ENCODE measurements at regions not wholly inside any gene's neighbourhood (a gene's known extent, or its start where the extent isn't known, plus 50 kb on each side); places are given as distances from the start of the nearest gene placed in this dataset.

- TF ChIP-seq, protein P1, sequence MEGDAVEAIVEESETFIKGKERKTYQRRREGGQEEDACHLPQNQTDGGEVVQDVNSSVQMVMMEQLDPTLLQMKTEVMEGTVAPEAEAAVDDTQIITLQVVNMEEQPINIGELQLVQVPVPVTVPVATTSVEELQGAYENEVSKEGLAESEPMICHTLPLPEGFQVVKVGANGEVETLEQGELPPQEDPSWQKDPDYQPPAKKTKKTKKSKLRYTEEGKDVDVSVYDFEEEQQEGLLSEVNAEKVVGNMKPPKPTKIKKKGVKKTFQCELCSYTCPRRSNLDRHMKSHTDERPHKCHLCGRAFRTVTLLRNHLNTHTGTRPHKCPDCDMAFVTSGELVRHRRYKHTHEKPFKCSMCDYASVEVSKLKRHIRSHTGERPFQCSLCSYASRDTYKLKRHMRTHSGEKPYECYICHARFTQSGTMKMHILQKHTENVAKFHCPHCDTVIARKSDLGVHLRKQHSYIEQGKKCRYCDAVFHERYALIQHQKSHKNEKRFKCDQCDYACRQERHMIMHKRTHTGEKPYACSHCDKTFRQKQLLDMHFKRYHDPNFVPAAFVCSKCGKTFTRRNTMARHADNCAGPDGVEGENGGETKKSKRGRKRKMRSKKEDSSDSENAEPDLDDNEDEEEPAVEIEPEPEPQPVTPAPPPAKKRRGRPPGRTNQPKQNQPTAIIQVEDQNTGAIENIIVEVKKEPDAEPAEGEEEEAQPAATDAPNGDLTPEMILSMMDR (IDR thresholded peaks at IDR 0.05), result no peak
- ATAC-seq (ENCODE audit: poor library complexity) (no peak), DNase-seq (no peak)
- no peaks in the 10 kb centered on the region for H3K4me1 Mint-ChIP-seq (ENCODE audit: low read depth)
- peaks cover 10% of the 10 kb centered on the region for H3K9me3 Mint-ChIP-seq
- POLR2A ChIA-PET, result no interaction called here
- Histone ChIP-seq H3K27me3 (ENCODE audit: control insufficient read depth in 1 of 2, insufficient read depth in 2 of 2, low read length in 2 of 2) (no peaks in the 10 kb centered on the region), H3K4me1 (ENCODE audit: insufficient read depth, low read length) (no peaks in the 10 kb centered on the region), H3K9me3 (ENCODE audit: control insufficient read depth in 1 of 2, insufficient read depth in 1 of 2, low read length in 2 of 2) (peaks cover 0 to 4% of the 10 kb centered on the region in 2 experiments), H3K4me3 (ENCODE audit: low read length) (no peak overlapping the region), H3K36me3 (ENCODE audit: insufficient read depth, low read length) (no peaks in the 10 kb centered on the region), H3K27ac (ENCODE audit: low read depth in 1 of 2, low read length in 2 of 2) (no peak overlapping the region)
- H3K27me3 Mint-ChIP-seq, result no peaks in the 10 kb centered on the region
- intact Hi-C loops (cut with DNase I, micrococcal nuclease), result no loop called here
- CTCF ChIA-PET, result no interaction called here
- no peaks in the 10 kb centered on the region for H3K36me3 Mint-ChIP-seq (ENCODE audit: low read depth)
- H3K4me3 Mint-ChIP-seq, result no peak overlapping the region
- H3K27ac Mint-ChIP-seq, result no peak overlapping the region
Measured at GRCh38 chr3:103729547-103729946, 1294.7 kb downstream of the ZPLD1 start.

GRCh38 chr3:103730744-103731143 is 1295.9 kb downstream of the ZPLD1 start:
- peaks cover 0 to 4% of the 10 kb centered on the region in 2 experiments for H3K9me3 ChIP-seq (ENCODE audit: control insufficient read depth in 1 of 2, insufficient read depth in 1 of 2, low read length in 2 of 2)
- H3K27me3 ChIP-seq (ENCODE audit: control insufficient read depth in 1 of 2, insufficient read depth in 2 of 2, low read length in 2 of 2), result no peaks in the 10 kb centered on the region
- no peak overlapping the region for H3K4me3 Mint-ChIP-seq
- H3K4me1 ChIP-seq (ENCODE audit: insufficient read depth, low read length), result no peaks in the 10 kb centered on the region
- no peaks in the 10 kb centered on the region for H3K36me3 Mint-ChIP-seq (ENCODE audit: low read depth)
- POLR2A ChIA-PET, result no interaction called here
- TF ChIP-seq, protein P1 (IDR thresholded peaks at IDR 0.05), result no peak
- H3K27ac Mint-ChIP-seq, result no peak overlapping the region
- no peaks in the 10 kb centered on the region for H3K4me1 Mint-ChIP-seq (ENCODE audit: low read depth)
- no peak overlapping the region for H3K4me3 ChIP-seq (ENCODE audit: low read length)
- intact Hi-C loops (cut with DNase I, micrococcal nuclease), result no loop called here
- H3K36me3 ChIP-seq (ENCODE audit: insufficient read depth, low read length), result no peaks in the 10 kb centered on the region
- peaks cover 14% of the 10 kb centered on the region for H3K9me3 Mint-ChIP-seq
- DNase-seq (no peak), ATAC-seq (ENCODE audit: poor library complexity) (no peak)
- H3K27ac ChIP-seq (ENCODE audit: low read depth in 1 of 2, low read length in 2 of 2), result no peak overlapping the region
- CTCF ChIA-PET, result no interaction called here
- H3K27me3 Mint-ChIP-seq, result no peaks in the 10 kb centered on the region

GRCh38 chr3:103752986-103753385 is 1318.2 kb downstream of the ZPLD1 start:
- Histone ChIP-seq H3K4me1 (ENCODE audit: insufficient read depth, low read length) (no peaks in the 10 kb centered on the region), H3K4me3 (ENCODE audit: low read length) (no peak overlapping the region), H3K27ac (ENCODE audit: low read depth in 1 of 2, low read length in 2 of 2) (no peak overlapping the region), H3K36me3 (ENCODE audit: insufficient read depth, low read length) (no peaks in the 10 kb centered on the region), H3K9me3 (ENCODE audit: control insufficient read depth in 1 of 2, insufficient read depth in 1 of 2, low read length in 2 of 2) (no peaks in the 10 kb centered on the region), H3K27me3 (ENCODE audit: control insufficient read depth in 1 of 2, insufficient read depth in 2 of 2, low read length in 2 of 2) (no peaks in the 10 kb centered on the region)
- intact Hi-C loops (cut with DNase I, micrococcal nuclease), result no loop called here
- H3K4me1 Mint-ChIP-seq (ENCODE audit: low read depth), result no peaks in the 10 kb centered on the region
- no peaks in the 10 kb centered on the region for H3K27me3 Mint-ChIP-seq
- POLR2A ChIA-PET, result no interaction called here
- ATAC-seq (ENCODE audit: poor library complexity) (no peak), DNase-seq (no peak)
- H3K36me3 Mint-ChIP-seq (ENCODE audit: low read depth), result no peaks in the 10 kb centered on the region
- H3K9me3 Mint-ChIP-seq, result no peaks in the 10 kb centered on the region
- TF ChIP-seq, protein P1 (IDR thresholded peaks at IDR 0.05), result no peak
- no peak overlapping the region for H3K27ac Mint-ChIP-seq
- CTCF ChIA-PET, result no interaction called here
- H3K4me3 Mint-ChIP-seq, result no peak overlapping the region
